ENCODE measurements at regions not wholly inside any gene's neighbourhood (a gene's known extent, or its start where the extent isn't known, plus 50 kb on each side); places are given as distances from the start of the nearest gene placed in this dataset.

- TF ChIP-seq, protein P1, sequence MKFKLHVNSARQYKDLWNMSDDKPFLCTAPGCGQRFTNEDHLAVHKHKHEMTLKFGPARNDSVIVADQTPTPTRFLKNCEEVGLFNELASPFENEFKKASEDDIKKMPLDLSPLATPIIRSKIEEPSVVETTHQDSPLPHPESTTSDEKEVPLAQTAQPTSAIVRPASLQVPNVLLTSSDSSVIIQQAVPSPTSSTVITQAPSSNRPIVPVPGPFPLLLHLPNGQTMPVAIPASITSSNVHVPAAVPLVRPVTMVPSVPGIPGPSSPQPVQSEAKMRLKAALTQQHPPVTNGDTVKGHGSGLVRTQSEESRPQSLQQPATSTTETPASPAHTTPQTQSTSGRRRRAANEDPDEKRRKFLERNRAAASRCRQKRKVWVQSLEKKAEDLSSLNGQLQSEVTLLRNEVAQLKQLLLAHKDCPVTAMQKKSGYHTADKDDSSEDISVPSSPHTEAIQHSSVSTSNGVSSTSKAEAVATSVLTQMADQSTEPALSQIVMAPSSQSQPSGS (IDR thresholded peaks at IDR 0.05; ENCODE audit: low read length) = no peak
- TF ChIP-seq EZH2 (IDR thresholded peaks at IDR 0.05; ENCODE audit: borderline replicate concordance, control insufficient read depth, low read depth, low read length) = no peak
- TF ChIP-seq JUND (IDR thresholded peaks at IDR 0.05; ENCODE audit: low read depth, low read length) = no peak
- TF ChIP-seq CHD1 (IDR thresholded peaks at IDR 0.05; ENCODE audit: low read depth, low read length) = no peak
- TF ChIP-seq, protein P2, sequence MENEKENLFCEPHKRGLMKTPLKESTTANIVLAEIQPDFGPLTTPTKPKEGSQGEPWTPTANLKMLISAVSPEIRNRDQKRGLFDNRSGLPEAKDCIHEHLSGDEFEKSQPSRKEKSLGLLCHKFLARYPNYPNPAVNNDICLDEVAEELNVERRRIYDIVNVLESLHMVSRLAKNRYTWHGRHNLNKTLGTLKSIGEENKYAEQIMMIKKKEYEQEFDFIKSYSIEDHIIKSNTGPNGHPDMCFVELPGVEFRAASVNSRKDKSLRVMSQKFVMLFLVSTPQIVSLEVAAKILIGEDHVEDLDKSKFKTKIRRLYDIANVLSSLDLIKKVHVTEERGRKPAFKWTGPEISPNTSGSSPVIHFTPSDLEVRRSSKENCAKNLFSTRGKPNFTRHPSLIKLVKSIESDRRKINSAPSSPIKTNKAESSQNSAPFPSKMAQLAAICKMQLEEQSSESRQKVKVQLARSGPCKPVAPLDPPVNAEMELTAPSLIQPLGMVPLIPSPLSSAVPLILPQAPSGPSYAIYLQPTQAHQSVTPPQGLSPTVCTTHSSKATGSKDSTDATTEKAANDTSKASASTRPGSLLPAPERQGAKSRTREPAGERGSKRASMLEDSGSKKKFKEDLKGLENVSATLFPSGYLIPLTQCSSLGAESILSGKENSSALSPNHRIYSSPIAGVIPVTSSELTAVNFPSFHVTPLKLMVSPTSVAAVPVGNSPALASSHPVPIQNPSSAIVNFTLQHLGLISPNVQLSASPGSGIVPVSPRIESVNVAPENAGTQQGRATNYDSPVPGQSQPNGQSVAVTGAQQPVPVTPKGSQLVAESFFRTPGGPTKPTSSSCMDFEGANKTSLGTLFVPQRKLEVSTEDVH (IDR thresholded peaks at IDR 0.05; ENCODE audit: low read depth, partially characterized antibody) = no peak
- TF ChIP-seq, protein P3, sequence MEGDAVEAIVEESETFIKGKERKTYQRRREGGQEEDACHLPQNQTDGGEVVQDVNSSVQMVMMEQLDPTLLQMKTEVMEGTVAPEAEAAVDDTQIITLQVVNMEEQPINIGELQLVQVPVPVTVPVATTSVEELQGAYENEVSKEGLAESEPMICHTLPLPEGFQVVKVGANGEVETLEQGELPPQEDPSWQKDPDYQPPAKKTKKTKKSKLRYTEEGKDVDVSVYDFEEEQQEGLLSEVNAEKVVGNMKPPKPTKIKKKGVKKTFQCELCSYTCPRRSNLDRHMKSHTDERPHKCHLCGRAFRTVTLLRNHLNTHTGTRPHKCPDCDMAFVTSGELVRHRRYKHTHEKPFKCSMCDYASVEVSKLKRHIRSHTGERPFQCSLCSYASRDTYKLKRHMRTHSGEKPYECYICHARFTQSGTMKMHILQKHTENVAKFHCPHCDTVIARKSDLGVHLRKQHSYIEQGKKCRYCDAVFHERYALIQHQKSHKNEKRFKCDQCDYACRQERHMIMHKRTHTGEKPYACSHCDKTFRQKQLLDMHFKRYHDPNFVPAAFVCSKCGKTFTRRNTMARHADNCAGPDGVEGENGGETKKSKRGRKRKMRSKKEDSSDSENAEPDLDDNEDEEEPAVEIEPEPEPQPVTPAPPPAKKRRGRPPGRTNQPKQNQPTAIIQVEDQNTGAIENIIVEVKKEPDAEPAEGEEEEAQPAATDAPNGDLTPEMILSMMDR (IDR thresholded peaks at IDR 0.05 in 2 of 3, conservative IDR thresholded peaks at IDR 0.05 in 1 of 3; ENCODE audit: control insufficient read depth in 2 of 3, extremely low read depth in 1 of 3, insufficient read depth in 1 of 3, low read depth in 3 of 3, low read length in 3 of 3) = no peak
- TF ChIP-seq CBFB (IDR thresholded peaks at IDR 0.05; ENCODE audit: low read depth) = no peak
- TF ChIP-seq ELK1 (IDR thresholded peaks at IDR 0.05; ENCODE audit: low read depth, low read length) = no peak
These were observed 288.9 kb downstream of the RDH14 start for GRCh38 chr2:18271370-18272147.
